ENCODE measurements at regions not wholly inside any gene's neighbourhood (a gene's known extent, or its start where the extent isn't known, plus 50 kb on each side); places are given as distances from the start of the nearest gene placed in this dataset.

- Histone ChIP-seq H3K4me3 (replicated peaks in 1 of 3; ENCODE audit: insufficient read depth in 1 of 3, low read depth in 1 of 3, low read length in 3 of 3) (no peak overlapping the region), H3K9me1 (replicated peaks; ENCODE audit: control insufficient read depth, extremely low read depth, insufficient read depth, low read length) (no peaks in the 10 kb centered on the region), H4K20me1 (replicated peaks; ENCODE audit: control insufficient read depth, extremely low read depth, insufficient read depth, low read length) (no peaks in the 10 kb centered on the region), H3K27ac (ENCODE audit: insufficient read depth, low read depth, low read length) (no peak overlapping the region), H3K9me3 (replicated peaks; ENCODE audit: control insufficient read depth, insufficient read depth, low read length) (no peaks in the 10 kb centered on the region), H3K9ac (replicated peaks; ENCODE audit: extremely low read depth, insufficient read depth, low read length) (no peak overlapping the region), H3K4me1 (ENCODE audit: control insufficient read depth, extremely low read depth, insufficient read depth, low read length) (no peaks in the 10 kb centered on the region), H3K27me3 (ENCODE audit: control insufficient read depth in 2 of 2, insufficient read depth in 2 of 2, low read length in 2 of 2) (no peaks in the 10 kb centered on the region), H2AFZ (ENCODE audit: low read depth, low read length) (no peak overlapping the region), H3K36me3 (ENCODE audit: control insufficient read depth in 2 of 2, extremely low read depth in 1 of 2, insufficient read depth in 2 of 2, low read length in 2 of 2) (no peaks in the 10 kb centered on the region), H3K4me2 (ENCODE audit: insufficient read depth, low read length) (no peak overlapping the region), H3K79me2 (ENCODE audit: control insufficient read depth, insufficient read depth, low read length) (no peaks in the 10 kb centered on the region)
- no peak for TF ChIP-seq MYC (IDR thresholded peaks at IDR 0.05; ENCODE audit: low read depth, low read length)
- TF ChIP-seq EZH2 (IDR thresholded peaks at IDR 0.05; ENCODE audit: borderline replicate concordance, low read depth, low read length, severe bottlenecking), result no peak
- no peak for TF ChIP-seq GATA2 (IDR thresholded peaks at IDR 0.05; ENCODE audit: insufficient read depth, insufficient read length, low read depth, low read length)
- TF ChIP-seq POLR2AphosphoS5 (IDR thresholded peaks at IDR 0.05; ENCODE audit: insufficient read depth, low read depth, low read length), result no peak
- no peak for TF ChIP-seq JUN (IDR thresholded peaks at IDR 0.05; ENCODE audit: borderline replicate concordance, insufficient read depth, insufficient read length, low read depth)
- TF ChIP-seq FOS (IDR thresholded peaks at IDR 0.05; ENCODE audit: borderline replicate concordance, insufficient read depth, low read length), result no peak
- no peak for TF ChIP-seq MAX (IDR thresholded peaks at IDR 0.05; ENCODE audit: insufficient read depth, insufficient read length)
- TF ChIP-seq, protein P1, sequence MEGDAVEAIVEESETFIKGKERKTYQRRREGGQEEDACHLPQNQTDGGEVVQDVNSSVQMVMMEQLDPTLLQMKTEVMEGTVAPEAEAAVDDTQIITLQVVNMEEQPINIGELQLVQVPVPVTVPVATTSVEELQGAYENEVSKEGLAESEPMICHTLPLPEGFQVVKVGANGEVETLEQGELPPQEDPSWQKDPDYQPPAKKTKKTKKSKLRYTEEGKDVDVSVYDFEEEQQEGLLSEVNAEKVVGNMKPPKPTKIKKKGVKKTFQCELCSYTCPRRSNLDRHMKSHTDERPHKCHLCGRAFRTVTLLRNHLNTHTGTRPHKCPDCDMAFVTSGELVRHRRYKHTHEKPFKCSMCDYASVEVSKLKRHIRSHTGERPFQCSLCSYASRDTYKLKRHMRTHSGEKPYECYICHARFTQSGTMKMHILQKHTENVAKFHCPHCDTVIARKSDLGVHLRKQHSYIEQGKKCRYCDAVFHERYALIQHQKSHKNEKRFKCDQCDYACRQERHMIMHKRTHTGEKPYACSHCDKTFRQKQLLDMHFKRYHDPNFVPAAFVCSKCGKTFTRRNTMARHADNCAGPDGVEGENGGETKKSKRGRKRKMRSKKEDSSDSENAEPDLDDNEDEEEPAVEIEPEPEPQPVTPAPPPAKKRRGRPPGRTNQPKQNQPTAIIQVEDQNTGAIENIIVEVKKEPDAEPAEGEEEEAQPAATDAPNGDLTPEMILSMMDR (IDR thresholded peaks at IDR 0.05; ENCODE audit: extremely low read depth in 1 of 2, insufficient read depth in 1 of 2, low read depth in 1 of 2, low read length in 2 of 2), result no peak
- no peak for TF ChIP-seq POLR2A (IDR thresholded peaks at IDR 0.05; ENCODE audit: low read depth, low read length)
- intact Hi-C loops (cut with micrococcal nuclease) (loop anchor here (10.0 kb wide), 1 partner anchor 1054 kb away; no protein-coding TSS in a partner anchor), dilution Hi-C loops (cut with MboI; ENCODE audit: extremely low pct_ligation_motif_present, low sequenced_read_pairs) (no loop called here)
- BruUV-seq (replicated peaks), result no TSS peak
- DNase-seq (ENCODE audit: low read depth, low spot score) (no peak), FAIRE-seq (no peak)
- POLR2A ChIA-PET, result no interaction called here
- CTCF ChIA-PET, result no interaction called here
Measured at GRCh38 chr9:28779243-28779642, 1206.0 kb upstream of the C9orf72 start.
